Retinal pigment epithelial cell (primary cell): ENCODE measurements at regions not wholly inside any gene's neighbourhood (a gene's known extent, or its start where the extent isn't known, plus 50 kb on each side); places are given as distances from the start of the nearest gene placed in this dataset.

Source experiments
- DNase-seq: peaks from one replicate; pipeline ENCODE4 v3.0.0-alpha.2; 2010; ENCODE audit warnings: low read depth
- H3K4me3 ChIP-seq: 2 replicates; pipeline ENCODE4 v1.5.1; 2011; ENCODE audit warnings: mild to moderate bottlenecking, low read length, control low read depth, moderate library complexity
- TF ChIP-seq, protein P1 (sequence below): conservative IDR thresholded peaks from 2 replicates; pipeline ENCODE4 v1.5.1; 2011; ENCODE audit warnings: low read depth, low read length, control low read depth, inconsistent platforms

DNA sequence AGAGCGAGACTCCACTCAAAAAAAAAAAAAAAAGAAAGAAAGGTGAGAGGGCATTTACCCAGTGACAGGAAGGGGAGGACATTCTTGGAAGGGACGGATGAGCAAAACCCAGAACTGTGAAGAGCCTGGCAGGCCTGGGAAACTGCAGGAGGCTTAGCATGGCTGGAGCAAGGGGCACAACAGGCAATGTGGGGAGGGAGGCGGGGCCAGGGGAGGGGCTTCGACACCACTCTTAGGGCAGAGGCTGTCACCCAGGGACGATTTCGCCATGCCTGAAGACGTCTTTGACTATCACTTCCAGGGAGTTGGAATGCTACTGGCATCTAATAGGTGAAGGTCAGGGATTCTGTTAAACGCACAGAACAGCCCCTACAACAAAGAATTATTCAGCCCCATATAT, 184.0 kb downstream of the HUNK start:
- TF ChIP-seq, protein P1, sequence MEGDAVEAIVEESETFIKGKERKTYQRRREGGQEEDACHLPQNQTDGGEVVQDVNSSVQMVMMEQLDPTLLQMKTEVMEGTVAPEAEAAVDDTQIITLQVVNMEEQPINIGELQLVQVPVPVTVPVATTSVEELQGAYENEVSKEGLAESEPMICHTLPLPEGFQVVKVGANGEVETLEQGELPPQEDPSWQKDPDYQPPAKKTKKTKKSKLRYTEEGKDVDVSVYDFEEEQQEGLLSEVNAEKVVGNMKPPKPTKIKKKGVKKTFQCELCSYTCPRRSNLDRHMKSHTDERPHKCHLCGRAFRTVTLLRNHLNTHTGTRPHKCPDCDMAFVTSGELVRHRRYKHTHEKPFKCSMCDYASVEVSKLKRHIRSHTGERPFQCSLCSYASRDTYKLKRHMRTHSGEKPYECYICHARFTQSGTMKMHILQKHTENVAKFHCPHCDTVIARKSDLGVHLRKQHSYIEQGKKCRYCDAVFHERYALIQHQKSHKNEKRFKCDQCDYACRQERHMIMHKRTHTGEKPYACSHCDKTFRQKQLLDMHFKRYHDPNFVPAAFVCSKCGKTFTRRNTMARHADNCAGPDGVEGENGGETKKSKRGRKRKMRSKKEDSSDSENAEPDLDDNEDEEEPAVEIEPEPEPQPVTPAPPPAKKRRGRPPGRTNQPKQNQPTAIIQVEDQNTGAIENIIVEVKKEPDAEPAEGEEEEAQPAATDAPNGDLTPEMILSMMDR, result no peak

GRCh38 chr21:32055305-32055704, 182.5 kb downstream of the HUNK start:
- TF ChIP-seq, protein P1, result no peak
- no peak for DNase-seq
- no peak overlapping the region for H3K4me3 ChIP-seq

More for the DNA sequence above, 184.0 kb downstream of the HUNK start:
- H3K4me3 ChIP-seq, result no peak overlapping the region
- no peak for DNase-seq
